GM18858 (cell line): ENCODE measurements at regions not wholly inside any gene's neighbourhood (a gene's known extent, or its start where the extent isn't known, plus 50 kb on each side); places are given as distances from the start of the nearest gene placed in this dataset.

Experiments
- ATAC-seq: cut with Tn5 transposase; IDR thresholded peaks from one replicate; pipeline ENCODE4 v1.9.1; 2021; ENCODE audit not compliant: unreplicated experiment

- no peak for ATAC-seq
Measured at GRCh38 chrX:63993936-63994335, 208.9 kb upstream of the ARHGEF9 start.

- no peak for ATAC-seq
Measured at GRCh38 chrX:63985906-63986305, 200.9 kb upstream of the ARHGEF9 start.

GRCh38 chrX:63979480-63979879 is 194.5 kb upstream of the ARHGEF9 start:
- ATAC-seq, result no peak

DNA sequence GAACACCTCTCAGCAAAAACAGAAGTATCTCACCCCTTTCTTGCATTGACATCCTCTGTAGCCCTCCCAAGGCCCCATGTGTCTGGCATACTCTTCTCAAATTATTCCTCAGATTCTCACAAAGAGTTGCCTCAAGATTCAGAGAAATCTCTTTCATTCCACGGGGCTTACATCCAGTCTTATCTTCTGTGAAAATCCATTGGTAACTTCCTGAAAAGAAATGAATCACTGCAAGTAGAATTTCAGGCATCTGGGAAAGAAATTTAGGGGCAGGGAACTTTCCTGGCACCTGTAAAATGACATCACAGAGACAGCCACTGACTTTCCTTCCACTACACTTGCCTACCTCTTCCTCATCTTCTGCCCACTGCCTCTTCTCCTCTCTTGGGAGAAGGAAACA is 182.5 kb upstream of the ARHGEF9 start:
- ATAC-seq, result no peak

DNA sequence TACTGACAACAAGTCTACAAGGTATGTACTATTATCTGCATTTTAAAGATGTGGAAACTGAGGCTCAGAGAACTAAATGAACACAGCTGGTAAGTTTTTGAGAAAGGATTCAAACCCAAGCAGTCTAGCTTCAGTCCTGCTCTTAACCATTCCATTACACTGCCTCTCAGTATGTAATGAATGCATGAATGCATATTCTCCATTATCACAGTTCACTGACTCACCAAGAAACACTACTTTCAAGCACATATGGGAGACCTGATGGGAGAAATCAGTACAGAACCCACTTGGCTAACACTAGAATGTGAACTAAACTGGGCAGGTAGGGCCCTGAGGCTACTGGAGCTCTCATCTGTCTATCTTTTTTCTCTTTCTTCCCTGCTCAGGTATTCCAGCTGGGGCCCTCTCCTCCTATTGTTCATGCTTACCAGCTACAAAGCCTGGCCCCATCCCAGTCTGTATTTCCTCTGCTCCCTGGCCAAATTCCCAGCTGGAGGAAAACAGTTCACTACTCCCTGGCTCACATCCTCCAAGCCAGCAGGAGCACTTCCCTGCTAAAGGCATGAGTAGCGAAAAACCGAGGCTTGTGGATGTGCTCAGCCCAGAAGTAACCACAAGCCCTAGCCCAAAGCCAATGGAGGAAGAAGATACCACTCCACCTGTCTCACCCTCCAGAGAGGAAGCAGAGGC is 178.2 kb upstream of the ARHGEF9 start:
- no peak for ATAC-seq

- ATAC-seq, result no peak
Measured at GRCh38 chrX:63961964-63962363, 176.9 kb upstream of the ARHGEF9 start.

DNA sequence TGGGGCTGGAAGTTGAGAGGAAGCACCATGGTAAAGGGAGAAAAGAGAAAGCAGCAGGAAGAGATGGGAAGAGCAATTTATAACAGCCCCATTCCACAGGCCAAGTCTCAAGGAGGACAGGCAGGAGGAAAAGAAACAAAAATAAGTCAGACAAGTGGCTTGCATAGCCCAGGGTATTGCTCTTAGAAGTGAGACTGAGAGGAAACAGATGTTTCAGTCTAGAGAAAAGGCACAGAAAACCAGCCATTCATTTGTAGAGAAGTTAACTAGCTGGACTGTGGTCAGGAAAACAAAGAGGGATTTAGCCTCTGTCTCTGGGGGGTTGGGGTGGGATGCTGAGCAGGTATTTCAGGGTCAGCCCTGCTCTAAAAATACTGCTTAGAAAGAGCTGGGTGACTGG is 175.0 kb upstream of the ARHGEF9 start:
- ATAC-seq, result no peak

DNA sequence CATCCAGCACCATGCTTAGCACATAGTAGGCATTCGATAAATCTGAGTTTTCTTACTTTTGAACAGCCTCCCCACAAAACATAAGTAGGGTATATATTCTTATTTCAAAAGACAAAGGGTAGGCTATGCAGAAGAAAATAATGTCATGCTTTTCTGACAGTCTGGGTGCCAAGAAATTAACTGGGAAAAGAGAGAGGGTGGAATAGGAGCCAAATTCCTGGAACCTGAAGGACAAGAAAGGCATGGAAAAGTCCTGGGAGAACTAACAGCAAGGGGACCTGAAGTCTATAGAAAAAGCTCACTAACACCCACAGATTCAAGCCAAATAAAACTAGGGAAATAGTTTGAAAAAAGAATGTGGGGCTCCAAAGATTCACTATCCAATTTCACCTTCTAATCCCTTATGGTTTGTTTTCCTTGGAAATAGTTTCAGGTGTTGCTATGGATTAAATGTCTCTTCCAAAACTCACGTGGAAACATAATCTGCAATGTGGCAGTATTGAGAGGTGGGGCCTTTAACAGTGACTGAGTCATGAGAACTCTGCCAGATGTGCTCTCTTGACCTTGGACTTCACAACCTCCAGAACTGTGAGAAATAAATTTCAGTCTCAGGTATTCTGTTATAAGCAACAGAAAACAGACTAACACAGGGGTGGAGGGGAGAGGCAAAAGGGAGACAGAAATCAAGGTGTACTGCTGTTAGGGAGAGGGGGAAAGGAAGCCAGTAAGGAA is 173.3 kb upstream of the ARHGEF9 start:
- no peak for ATAC-seq

DNA sequence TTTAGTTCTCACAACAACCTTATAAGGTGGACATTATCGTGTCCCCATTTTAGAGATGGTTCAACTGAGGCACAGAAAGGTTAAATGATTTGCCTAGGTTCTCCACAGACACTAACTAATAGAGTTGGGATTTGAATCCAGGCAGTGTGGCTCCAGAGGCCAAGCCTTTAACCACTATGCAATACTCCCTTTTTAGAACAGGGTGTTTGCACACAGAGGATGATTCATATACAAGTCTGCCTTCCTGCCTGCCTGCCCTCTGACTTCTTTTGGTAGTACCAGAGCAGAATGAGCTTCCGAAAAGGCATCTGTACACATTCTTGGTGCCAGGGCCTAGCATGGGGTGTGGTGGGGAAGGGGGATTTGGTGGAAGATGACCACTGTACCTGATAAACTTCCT is 150.8 kb upstream of the ARHGEF9 start:
- ATAC-seq, result no peak

GRCh38 chrX:63934791-63935190 is 149.8 kb upstream of the ARHGEF9 start:
- ATAC-seq, result no peak

DNA sequence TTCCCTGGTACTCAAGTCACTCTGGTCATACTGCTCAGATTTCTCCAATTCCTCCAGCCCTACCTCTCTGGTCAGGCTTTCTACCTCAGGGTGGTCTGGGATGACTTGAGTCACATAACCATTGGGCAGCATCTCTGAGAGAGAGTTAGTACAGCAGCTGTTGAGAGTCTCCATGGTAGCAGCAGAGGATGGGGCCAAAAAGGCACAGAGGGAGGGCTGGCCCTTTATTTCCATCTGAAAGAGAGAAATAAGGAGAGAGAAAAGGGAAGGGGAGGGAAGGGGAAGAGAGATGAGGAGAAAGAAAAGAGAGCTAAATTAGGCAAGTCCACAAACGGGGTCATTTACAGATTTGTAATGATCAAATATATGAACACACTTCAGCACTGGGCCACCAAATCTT is 149.1 kb upstream of the ARHGEF9 start:
- no peak for ATAC-seq

- no peak for ATAC-seq
Measured at GRCh38 chrX:63932907-63933306, 147.9 kb upstream of the ARHGEF9 start.

- ATAC-seq, result no peak
Measured at GRCh38 chrX:63932006-63932405, 147.0 kb upstream of the ARHGEF9 start.

GRCh38 chrX:63930140-63930539 is 145.1 kb upstream of the ARHGEF9 start:
- ATAC-seq, result no peak

GRCh38 chrX:63929608-63930007 is 144.6 kb upstream of the ARHGEF9 start:
- no peak for ATAC-seq

DNA sequence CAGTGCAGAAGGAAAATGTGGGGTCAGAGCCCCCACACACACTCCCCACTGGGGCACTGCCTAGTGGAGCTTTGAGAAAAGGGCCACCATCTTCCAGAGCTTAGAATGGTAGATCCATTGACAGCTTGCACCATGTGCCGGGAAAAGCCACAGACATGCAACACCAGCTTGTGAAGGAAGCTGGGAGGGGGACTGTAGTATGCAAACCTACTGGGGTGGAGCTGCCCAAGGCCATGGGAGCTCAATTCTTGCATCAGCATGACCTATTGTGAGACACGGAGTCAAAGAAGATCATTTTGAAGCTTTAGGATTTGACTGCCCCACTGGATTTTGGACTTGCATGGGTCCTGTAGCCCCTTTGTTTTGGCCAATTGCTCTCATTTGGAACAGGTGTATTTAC is 142.8 kb upstream of the ARHGEF9 start:
- no peak for ATAC-seq

GRCh38 chrX:63922221-63922620 is 137.2 kb upstream of the ARHGEF9 start:
- ATAC-seq, result no peak

DNA sequence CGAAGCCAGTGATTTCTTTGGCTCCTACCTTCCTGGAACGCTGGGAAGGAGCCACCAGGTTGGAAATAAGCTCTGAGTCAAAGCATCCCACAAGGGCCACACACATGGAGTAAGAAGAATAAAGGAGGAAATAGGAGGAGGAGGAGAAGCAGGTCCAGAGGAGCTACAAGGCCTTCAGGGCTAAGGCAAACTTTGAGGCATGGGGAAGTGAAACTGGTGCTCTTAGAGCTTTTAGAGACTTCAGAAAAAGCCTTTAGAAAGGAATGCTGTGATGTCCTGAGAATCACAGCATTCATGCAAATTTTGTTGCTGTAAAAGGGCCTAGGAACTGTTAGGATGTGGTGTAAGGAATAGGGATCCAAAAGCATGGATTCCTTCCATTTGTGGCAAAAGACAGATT is 135.9 kb upstream of the ARHGEF9 start:
- ATAC-seq, result peak; percentile 53

GRCh38 chrX:63919081-63919480 is 134.1 kb upstream of the ARHGEF9 start:
- no peak for ATAC-seq

GRCh38 chrX:63918611-63919010 is 133.6 kb upstream of the ARHGEF9 start:
- no peak for ATAC-seq

- ATAC-seq, result no peak
Measured at GRCh38 chrX:63917296-63917695, 132.3 kb upstream of the ARHGEF9 start.

- ATAC-seq, result no peak
Measured at GRCh38 chrX:63913719-63914118, 128.7 kb upstream of the ARHGEF9 start.

DNA sequence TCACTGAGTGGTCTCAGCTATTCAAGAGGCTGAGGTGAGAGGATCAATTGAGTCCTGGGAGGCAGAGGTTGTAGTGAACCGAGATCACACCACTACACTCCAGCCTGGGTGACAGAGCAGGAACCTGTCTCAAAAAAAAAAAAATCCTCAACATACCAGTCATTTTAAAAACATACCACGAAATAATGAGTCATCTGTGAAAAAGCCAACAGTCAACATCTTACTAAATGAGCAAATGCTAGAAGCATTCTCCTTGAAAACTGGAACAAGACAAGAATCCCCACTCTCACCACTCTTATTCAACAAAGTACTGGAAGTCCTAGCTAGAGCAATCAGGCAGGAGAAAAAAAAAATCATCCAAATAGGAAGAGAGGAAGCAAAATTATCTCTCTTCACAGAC is 104.0 kb upstream of the ARHGEF9 start:
- ATAC-seq, result no peak
